HG03103 (cell line): ENCODE measurements at regions not wholly inside any gene's neighbourhood (a gene's known extent, or its start where the extent isn't known, plus 50 kb on each side); places are given as distances from the start of the nearest gene placed in this dataset.

ENCODE experiments used
- ATAC-seq: cut with Tn5 transposase; IDR thresholded peaks from one replicate; pipeline ENCODE4 v1.9.1; 2021; ENCODE audit warnings: low read depth; ENCODE audit not compliant: unreplicated experiment

GRCh38 chr4:53921856-53922255, 142.5 kb downstream of the CHIC2 start:
- ATAC-seq = no peak

- ATAC-seq = no peak
Observed at GRCh38 chr4:53920883-53921282, 143.5 kb downstream of the CHIC2 start.

GRCh38 chr4:53920116-53920515, 144.3 kb downstream of the CHIC2 start:
- ATAC-seq = no peak

- no peak for ATAC-seq
Observed at GRCh38 chr4:53919535-53919934, 144.9 kb downstream of the CHIC2 start.

GRCh38 chr4:53917729-53918128, 146.7 kb downstream of the CHIC2 start:
- ATAC-seq = no peak

- no peak for ATAC-seq
Observed at GRCh38 chr4:53916431-53916889, 147.9 kb downstream of the CHIC2 start.

GRCh38 chr4:53914313-53915016, 149.9 kb downstream of the CHIC2 start:
- no peak for ATAC-seq

- no peak for ATAC-seq
Observed at GRCh38 chr4:53913771-53914170, 150.6 kb downstream of the CHIC2 start.

- no peak for ATAC-seq
Observed at GRCh38 chr4:53912766-53913497, 151.5 kb downstream of the CHIC2 start.

GRCh38 chr4:53908661-53909078, 155.7 kb downstream of the CHIC2 start:
- no peak for ATAC-seq

GRCh38 chr4:53907772-53908171, 156.6 kb downstream of the CHIC2 start:
- ATAC-seq = no peak

GRCh38 chr4:53906606-53907190, 157.7 kb downstream of the CHIC2 start:
- no peak for ATAC-seq

GRCh38 chr4:53905941-53906377, 158.4 kb downstream of the CHIC2 start:
- no peak for ATAC-seq

GRCh38 chr4:53905276-53905940, 159.0 kb downstream of the CHIC2 start:
- no peak for ATAC-seq

- ATAC-seq = no peak
Observed at GRCh38 chr4:53902786-53903185, 161.6 kb downstream of the CHIC2 start.

- no peak for ATAC-seq
Observed at GRCh38 chr4:53900271-53900649, 164.1 kb downstream of the CHIC2 start.

- ATAC-seq = no peak
Observed at GRCh38 chr4:53899586-53900270, 164.7 kb downstream of the CHIC2 start.

- ATAC-seq = no peak
Observed at GRCh38 chr4:53895137-53895536, 169.3 kb downstream of the CHIC2 start.

GRCh38 chr4:53890461-53890860, 173.9 kb downstream of the CHIC2 start:
- ATAC-seq = no peak

GRCh38 chr4:53889326-53890055, 174.9 kb downstream of the CHIC2 start:
- ATAC-seq = no peak
